GM13977 (cell line): ENCODE measurements at regions not wholly inside any gene's neighbourhood (a gene's known extent, or its start where the extent isn't known, plus 50 kb on each side); places are given as distances from the start of the nearest gene placed in this dataset.

Source experiments
- DNase-seq: peaks from one replicate; pipeline ENCODE4 v3.0.0; 2012; ENCODE audit warnings: low spot score
- CTCF ChIP-seq: IDR thresholded peaks from 2 replicates; pipeline ENCODE4 v1.5.1; 2012; ENCODE audit warnings: mild to moderate bottlenecking, control low read depth; ENCODE audit not compliant: insufficient read depth; ENCODE audit errors: extremely low read depth, missing control alignments
- in situ Hi-C: fragments of 300-500 bp; cut with MboI; formaldehyde crosslinking; loops from one replicate; pipeline ENCODE4 v1.12.0; 2022; ENCODE audit warnings: low sequenced_read_pairs, low pct_unique_long_range_greater_than_20kb, mixed read lengths, inconsistent platforms; ENCODE audit not compliant: unreplicated experiment

- TF ChIP-seq CTCF, result no peak
- in situ Hi-C loops, result no loop called here
- DNase-seq, result no peak
Observed at GRCh38 chr2:191597186-191597751, 80.7 kb upstream of the NABP1 start.

- DNase-seq, result no peak
- in situ Hi-C loops, result no loop called here
- TF ChIP-seq CTCF, result no peak
Observed at GRCh38 chr2:191598296-191598695, 79.6 kb upstream of the NABP1 start.

GRCh38 chr2:191601060-191601459, 76.9 kb upstream of the NABP1 start:
- no peak for TF ChIP-seq CTCF
- no peak for DNase-seq
- in situ Hi-C loops, result no loop called here

GRCh38 chr2:191604154-191604553, 73.8 kb upstream of the NABP1 start:
- in situ Hi-C loops, result no loop called here
- DNase-seq, result no peak
- no peak for TF ChIP-seq CTCF

- TF ChIP-seq CTCF, result no peak
- DNase-seq, result no peak
- in situ Hi-C loops, result no loop called here
Observed at GRCh38 chr2:191607096-191607495, 70.8 kb upstream of the NABP1 start.

- DNase-seq, result no peak
- TF ChIP-seq CTCF, result no peak
- in situ Hi-C loops, result no loop called here
Observed at GRCh38 chr2:191610756-191611155, 67.2 kb upstream of the NABP1 start.

- DNase-seq, result peak; percentile 2
- TF ChIP-seq CTCF, result no peak
- in situ Hi-C loops, result no loop called here
Observed at GRCh38 chr2:191611614-191612013, 66.3 kb upstream of the NABP1 start.
